OCI-LY1 (cell line): ENCODE measurements at regions not wholly inside any gene's neighbourhood (a gene's known extent, or its start where the extent isn't known, plus 50 kb on each side); places are given as distances from the start of the nearest gene placed in this dataset.

Experiments used
- CTCF ChIP-seq: fragments of 200-600 bp; sonication (generic), shearing (Covaris generic); IDR thresholded peaks from 2 replicates; pipeline ENCODE4 v1.5.1; 2017; ENCODE audit warnings: mild to moderate bottlenecking, antibody characterized with exemption, low read length, moderate library complexity, mixed read lengths
- EZH2 ChIP-seq: fragments of 200-600 bp; sonication (generic), shearing (Covaris generic); IDR thresholded peaks from 2 replicates; pipeline ENCODE4 v1.8.0; 2017; ENCODE audit warnings: borderline replicate concordance, mixed run types, mild to moderate bottlenecking, antibody characterized with exemption, low read length, moderate library complexity, mixed read lengths

- TF ChIP-seq CTCF (no peak), EZH2 (no peak)
Measured at GRCh38 chr3:166634091-166634746, 745.9 kb downstream of the ZBBX start.
